ENCODE measurements at regions not wholly inside any gene's neighbourhood (a gene's known extent, or its start where the extent isn't known, plus 50 kb on each side); places are given as distances from the start of the nearest gene placed in this dataset.

DNA sequence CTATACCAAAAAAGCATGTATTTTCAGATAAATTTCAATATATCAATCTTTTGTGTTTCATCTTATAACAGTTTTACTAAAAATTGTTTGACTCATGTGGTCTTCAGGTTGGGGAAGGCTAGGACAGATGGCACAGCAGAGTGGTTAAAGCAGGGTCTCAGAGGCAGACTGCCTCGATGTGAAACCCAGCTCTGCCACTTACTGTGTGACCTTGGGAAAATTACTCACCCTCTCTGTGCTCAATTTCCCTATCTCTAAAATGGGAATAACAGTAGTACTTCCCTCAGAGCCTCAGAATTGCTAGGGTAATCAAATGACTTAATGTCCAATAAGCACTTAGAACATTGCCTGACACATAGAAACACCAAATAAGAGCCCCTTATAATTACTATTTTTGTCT is 262.1 kb upstream of the FMN2 start:
- H3K4me1 ChIP-seq (ENCODE audit: insufficient read depth), result no peaks in the 10 kb centered on the region
- no peaks in the 10 kb centered on the region for H3K79me2 ChIP-seq (ENCODE audit: insufficient read depth)
- no peak for TF ChIP-seq EZH2 (IDR thresholded peaks at IDR 0.05; ENCODE audit: insufficient read depth, poor library complexity, severe bottlenecking)
- no peak overlapping the region for H3K4me2 ChIP-seq (ENCODE audit: unreplicated experiment)
- in situ Hi-C loops (cut with MboI), result no loop called here
- H3K4me3 ChIP-seq, result no peak overlapping the region
- H3K27me3 ChIP-seq (replicated peaks; ENCODE audit: insufficient read depth), result no peaks in the 10 kb centered on the region
- no peaks in the 10 kb centered on the region for H3F3A ChIP-seq (ENCODE audit: insufficient read depth)
- DNase-seq, result no peak
- no peaks in the 10 kb centered on the region for H3K36me3 ChIP-seq (ENCODE audit: low read depth)
- 0 to 4% methylated on average over 1 of the region's 1 CpG for WGBS, 2 experiments (ENCODE audit: low coverage in 1 of 2, low lambda C conversion rate in 2 of 2, missing lambda C conversion rate in 2 of 2)
- H4K20me1 ChIP-seq (ENCODE audit: insufficient read depth), result no peaks in the 10 kb centered on the region
- no peak overlapping the region for H3K9ac ChIP-seq
- H3K9me2 ChIP-seq (ENCODE audit: insufficient read depth), result no peaks in the 10 kb centered on the region
- no peak overlapping the region for H3K27ac ChIP-seq
- H2AFZ ChIP-seq, result no peak overlapping the region
- H3K9me3 ChIP-seq (ENCODE audit: low read depth), result no peaks in the 10 kb centered on the region

DNA sequence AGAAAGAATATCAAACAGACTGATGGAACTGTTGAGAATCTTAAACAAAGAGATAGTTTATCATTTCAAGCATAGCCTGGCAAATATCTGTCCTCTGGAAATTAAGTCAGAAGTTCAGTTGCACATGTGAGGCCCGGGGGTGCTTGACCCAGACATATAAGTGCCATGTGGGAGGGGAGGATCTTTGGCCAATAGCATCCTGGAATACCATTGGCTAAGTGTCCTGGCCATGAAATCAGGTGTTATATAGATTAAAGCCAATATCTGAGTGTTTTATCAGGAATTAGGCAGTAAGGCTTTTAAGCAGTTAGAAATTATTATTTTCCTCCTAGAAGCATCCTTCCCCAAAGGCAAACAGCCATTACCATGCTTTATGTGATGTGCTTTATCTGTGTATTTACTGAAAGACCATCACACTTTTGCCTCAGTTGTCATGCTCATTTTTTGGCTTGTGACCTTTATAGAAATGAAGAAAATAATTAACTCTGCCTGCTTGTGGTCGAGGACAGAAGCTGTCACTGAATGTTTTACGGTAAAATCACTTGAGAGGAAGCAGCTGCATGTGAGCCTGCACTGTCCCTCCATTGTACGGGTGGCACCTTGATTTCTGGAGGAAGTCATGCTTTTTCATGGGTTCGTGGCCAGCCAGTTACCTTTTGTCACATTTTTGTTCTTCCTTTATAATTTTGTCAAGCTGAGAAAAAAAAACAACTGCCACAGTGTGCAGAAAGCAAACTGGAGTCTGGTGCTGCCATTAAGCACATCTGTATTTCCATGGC is 259.9 kb upstream of the FMN2 start:
- in situ Hi-C loops (cut with MboI), result no loop called here
- no peaks in the 10 kb centered on the region for H3K79me2 ChIP-seq (ENCODE audit: insufficient read depth)
- no peak for DNase-seq
- no peaks in the 10 kb centered on the region for H3K27me3 ChIP-seq (replicated peaks; ENCODE audit: insufficient read depth)
- no peak overlapping the region for H3K4me2 ChIP-seq (ENCODE audit: unreplicated experiment)
- no peaks in the 10 kb centered on the region for H3K9me3 ChIP-seq (ENCODE audit: low read depth)
- 1 to 5% methylated on average over 5 of the region's 5 CpGs for WGBS, 2 experiments (ENCODE audit: low coverage in 1 of 2, low lambda C conversion rate in 2 of 2, missing lambda C conversion rate in 2 of 2)
- no peak overlapping the region for H3K27ac ChIP-seq
- H3K4me1 ChIP-seq (ENCODE audit: insufficient read depth), result no peaks in the 10 kb centered on the region
- no peaks in the 10 kb centered on the region for H4K20me1 ChIP-seq (ENCODE audit: insufficient read depth)
- no peak overlapping the region for H3K9ac ChIP-seq
- no peaks in the 10 kb centered on the region for H3K36me3 ChIP-seq (ENCODE audit: low read depth)
- TF ChIP-seq EZH2phosphoT487 (IDR thresholded peaks at IDR 0.05; ENCODE audit: insufficient read depth, low read depth) (no peak), EZH2 (IDR thresholded peaks at IDR 0.05; ENCODE audit: insufficient read depth, poor library complexity, severe bottlenecking) (no peak)
- H3K9me2 ChIP-seq (ENCODE audit: insufficient read depth), result no peaks in the 10 kb centered on the region
- no peaks in the 10 kb centered on the region for H3F3A ChIP-seq (ENCODE audit: insufficient read depth)
- H2AFZ ChIP-seq, result no peak overlapping the region
- H3K4me3 ChIP-seq, result no peak overlapping the region

DNA sequence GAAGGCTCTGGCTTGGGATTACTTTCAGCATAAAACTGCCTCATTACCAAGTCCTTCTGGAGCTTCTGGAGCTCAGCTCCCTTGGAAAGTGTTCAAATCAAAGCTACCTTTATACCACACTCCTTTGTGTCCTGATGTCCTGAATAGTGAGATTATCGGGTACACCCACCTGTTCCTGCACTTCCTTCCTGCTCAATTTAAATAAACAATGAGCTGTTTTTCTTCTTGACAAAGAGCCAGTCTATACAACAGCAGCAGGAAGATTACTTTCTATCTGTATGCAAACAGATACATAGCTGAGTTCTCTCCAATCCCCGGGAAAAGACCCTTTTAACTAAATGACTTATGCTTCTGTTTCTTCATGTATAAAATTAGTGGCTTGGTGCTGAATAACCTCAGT is 258.0 kb upstream of the FMN2 start:
- Histone ChIP-seq H4K20me1 (ENCODE audit: insufficient read depth) (no peaks in the 10 kb centered on the region), H3K4me1 (ENCODE audit: insufficient read depth) (no peaks in the 10 kb centered on the region), H3K27me3 (replicated peaks; ENCODE audit: insufficient read depth) (no peaks in the 10 kb centered on the region), H3K79me2 (ENCODE audit: insufficient read depth) (no peaks in the 10 kb centered on the region), H3K4me2 (ENCODE audit: unreplicated experiment) (no peak overlapping the region), H3K4me3 (no peak overlapping the region), H3K9me2 (ENCODE audit: insufficient read depth) (no peaks in the 10 kb centered on the region), H3K9me3 (ENCODE audit: low read depth) (no peaks in the 10 kb centered on the region), H3F3A (ENCODE audit: insufficient read depth) (no peaks in the 10 kb centered on the region), H3K9ac (no peak overlapping the region), H3K36me3 (ENCODE audit: low read depth) (no peaks in the 10 kb centered on the region), H2AFZ (no peak overlapping the region), H3K27ac (no peak overlapping the region)
- TF ChIP-seq EZH2phosphoT487 (IDR thresholded peaks at IDR 0.05; ENCODE audit: insufficient read depth, low read depth) (no peak), EZH2 (IDR thresholded peaks at IDR 0.05; ENCODE audit: insufficient read depth, poor library complexity, severe bottlenecking) (no peak)
- WGBS, 2 experiments (ENCODE audit: low coverage in 1 of 2, low lambda C conversion rate in 2 of 2, missing lambda C conversion rate in 2 of 2), result 11 to 25% methylated on average over 2 of the region's 2 CpGs
- in situ Hi-C loops (cut with MboI), result no loop called here
- no peak for DNase-seq

DNA sequence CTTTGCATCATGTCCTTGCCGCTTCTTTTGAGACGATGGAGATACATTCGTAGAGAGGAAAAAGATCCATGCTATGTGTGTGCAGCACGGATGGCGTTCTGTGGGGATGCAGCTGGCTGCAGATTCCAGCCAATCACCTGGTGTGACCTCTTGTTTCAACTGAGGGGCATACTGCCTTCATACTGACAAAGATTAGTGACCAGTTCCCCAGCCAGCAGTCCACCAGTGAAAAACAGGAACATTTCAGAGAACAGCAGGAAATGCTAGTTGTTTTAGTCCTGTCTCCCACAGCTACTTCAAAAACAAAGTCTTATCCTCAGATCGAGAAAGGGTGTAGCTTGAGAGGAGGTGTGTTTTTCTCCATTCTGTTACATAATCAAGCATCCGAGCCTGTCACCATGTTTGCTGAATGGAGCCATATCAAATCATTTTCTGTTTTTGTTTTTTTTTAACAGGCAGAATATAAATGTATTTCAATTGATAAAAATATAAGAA is 255.7 kb upstream of the FMN2 start:
- Histone ChIP-seq H3K4me1 (ENCODE audit: insufficient read depth) (no peaks in the 10 kb centered on the region), H3K9me2 (ENCODE audit: insufficient read depth) (no peaks in the 10 kb centered on the region), H3K4me3 (no peak overlapping the region), H3K79me2 (ENCODE audit: insufficient read depth) (no peaks in the 10 kb centered on the region), H3K4me2 (ENCODE audit: unreplicated experiment) (no peak overlapping the region), H3K27me3 (replicated peaks; ENCODE audit: insufficient read depth) (no peaks in the 10 kb centered on the region), H4K20me1 (ENCODE audit: insufficient read depth) (no peaks in the 10 kb centered on the region), H3K9me3 (ENCODE audit: low read depth) (no peaks in the 10 kb centered on the region), H3K27ac (no peak overlapping the region), H3K9ac (no peak overlapping the region), H3F3A (ENCODE audit: insufficient read depth) (no peaks in the 10 kb centered on the region), H3K36me3 (ENCODE audit: low read depth) (no peaks in the 10 kb centered on the region), H2AFZ (no peak overlapping the region)
- 36 to 39% methylated on average over 7 of the region's 7 CpGs for WGBS, 2 experiments (ENCODE audit: low coverage in 1 of 2, low lambda C conversion rate in 2 of 2, missing lambda C conversion rate in 2 of 2)
- in situ Hi-C loops (cut with MboI), result no loop called here
- DNase-seq, result no peak
- TF ChIP-seq EZH2phosphoT487 (IDR thresholded peaks at IDR 0.05; ENCODE audit: insufficient read depth, low read depth) (no peak), EZH2 (IDR thresholded peaks at IDR 0.05; ENCODE audit: insufficient read depth, poor library complexity, severe bottlenecking) (no peak)

All from GM23248 (cell line).